PC-9 (cell line): ENCODE measurements at regions not wholly inside any gene's neighbourhood (a gene's known extent, or its start where the extent isn't known, plus 50 kb on each side); places are given as distances from the start of the nearest gene placed in this dataset.

Source experiments
- BruUV-seq: library from RNA; stranded (reverse); fragments of 400-500 nt; replicated peaks from 2 replicates; lab custom pipeline; 2021; lab: Mats Ljungman, UMichigan
- CTCF ChIA-PET: fragments of 300-600 bp; sonication (Branson Sonifier 250); formaldehyde crosslinking; loops from one replicate; lab custom pipeline; 2022; ENCODE audit warnings: antibody characterized with exemption; lab: Charles Lee
- POLR2A ChIA-PET: fragments of 300-600 bp; sonication (Branson Sonifier 250); formaldehyde crosslinking; loops from one replicate; lab custom pipeline; 2022; ENCODE audit warnings: antibody characterized with exemption; ENCODE audit not compliant: unreplicated experiment; lab: Charles Lee
- DNase-seq, 2 experiments: peaks; one replicate each; pipeline versions ENCODE4 v3.0.0 to v3.0.0-alpha.2; 2015 to 2022; ENCODE audit warnings: mixed read lengths in 1 of 2
- H2AFZ ChIP-seq: fragments of 200-600 bp; sonication (generic); 2 replicates; pipeline ENCODE4 v1.8.1; 2017; ENCODE audit warnings: antibody characterized with exemption
- H3F3A ChIP-seq: fragments of 200-600 bp; sonication (generic); 2 replicates; pipeline ENCODE4 v1.8.1; 2017; ENCODE audit warnings: antibody characterized with exemption, mild to moderate bottlenecking, low read depth; ENCODE audit not compliant: insufficient read depth
- H3K27ac ChIP-seq: fragments of 200-600 bp; sonication (generic); 2 replicates; pipeline ENCODE4 v1.6.1; 2016; ENCODE audit warnings: mixed run types
- H3K27me3 ChIP-seq: fragments of 200-600 bp; sonication (generic); 2 replicates; pipeline ENCODE4 v1.6.1; 2016; ENCODE audit warnings: low read depth, mixed run types; ENCODE audit not compliant: insufficient read depth
- H3K36me3 ChIP-seq: fragments of 200-600 bp; sonication (generic); 2 replicates; pipeline ENCODE4 v1.6.1; 2016; ENCODE audit warnings: low read depth, mixed run types
- H3K4me1 ChIP-seq: fragments of 200-600 bp; sonication (generic); replicated peaks from 2 replicates; pipeline ENCODE4 v1.6.1; 2016; ENCODE audit warnings: mixed run types; ENCODE audit not compliant: insufficient read depth
- H3K4me2 ChIP-seq: fragments of 200-600 bp; sonication (generic); 2 replicates; pipeline ENCODE4 v1.6.1; 2017; ENCODE audit warnings: mixed run types
- H3K4me3 ChIP-seq: fragments of 200-600 bp; sonication (generic); 2 replicates; pipeline ENCODE4 v1.6.1; 2016; ENCODE audit warnings: mixed run types
- H3K79me2 ChIP-seq: fragments of 200-600 bp; sonication (generic); 2 replicates; pipeline ENCODE4 v1.6.1; 2017; ENCODE audit warnings: low read depth, mixed run types
- H3K9me2 ChIP-seq: fragments of 200-600 bp; sonication (generic); 2 replicates; pipeline ENCODE4 v1.8.1; 2017; ENCODE audit warnings: mild to moderate bottlenecking; ENCODE audit not compliant: insufficient read depth
- H3K9me3 ChIP-seq: fragments of 200-600 bp; sonication (generic); 2 replicates; pipeline ENCODE4 v1.8.1; 2016; ENCODE audit warnings: low read depth; ENCODE audit not compliant: insufficient read depth
- H4K20me1 ChIP-seq: fragments of 200-600 bp; sonication (generic); 2 replicates; pipeline ENCODE4 v1.8.1; 2017; ENCODE audit not compliant: insufficient read depth
- EZH2 ChIP-seq: fragments of 200-600 bp; sonication (generic); IDR thresholded peaks from 2 replicates; pipeline ENCODE4 v1.8.0; 2017; ENCODE audit warnings: antibody characterized with exemption, low read depth
- intact Hi-C: fragments of 100-400 bp; cut with micrococcal nuclease; formaldehyde crosslinking; loops from one replicate; pipeline ENCODE4 v1.10.0; 2022; ENCODE audit not compliant: unreplicated experiment
- TF ChIP-seq, protein P1 (sequence below): fragments of 200-600 bp; sonication (generic); conservative IDR thresholded peaks from 2 replicates; pipeline ENCODE4 v1.6.1; 2017; ENCODE audit warnings: mixed run types, antibody characterized with exemption, mild to moderate bottlenecking, moderate library complexity

DNA sequence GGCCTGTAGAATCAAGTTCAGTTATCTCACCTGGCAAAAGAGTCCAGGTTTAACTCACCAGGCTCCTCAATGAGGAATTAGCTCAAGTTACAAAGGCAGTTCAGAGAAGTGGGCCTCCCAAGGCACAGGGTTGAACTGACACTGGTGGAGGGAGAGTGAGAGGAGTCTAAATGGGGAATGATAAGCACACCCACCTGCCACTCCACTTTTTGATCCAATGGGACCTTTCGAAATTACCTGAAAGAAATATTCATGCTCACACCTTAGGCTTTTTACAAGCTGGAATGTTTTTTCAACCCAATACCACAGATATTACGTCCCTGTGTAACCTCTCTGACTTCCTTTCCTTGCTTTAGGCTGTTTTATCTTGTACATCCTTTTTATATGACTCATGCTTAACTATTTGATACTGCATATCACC is 642.7 kb upstream of the TENM4 start:
- Histone ChIP-seq H3K79me2 (no peaks in the 10 kb centered on the region), H3K4me3 (no peak overlapping the region), H3K9me3 (no peaks in the 10 kb centered on the region), H4K20me1 (peaks cover 4% of the 10 kb centered on the region; the same call in 1 of the 2 replicates), H3K4me1 (0 out of 2 replicates have a peak, but pooled peaks cover 7% of the 10 kb centered on the region), H2AFZ (no peak overlapping the region), H3K27ac (no peak overlapping the region), H3K4me2 (peak overlapping the region; percentile 1; the same call in 1 of the 2 replicates), H3K36me3 (no peaks in the 10 kb centered on the region), H3K9me2 (no peaks in the 10 kb centered on the region), H3K27me3 (no peaks in the 10 kb centered on the region), H3F3A (no peaks in the 10 kb centered on the region)
- no peak for TF ChIP-seq EZH2
- TF ChIP-seq, protein P1, sequence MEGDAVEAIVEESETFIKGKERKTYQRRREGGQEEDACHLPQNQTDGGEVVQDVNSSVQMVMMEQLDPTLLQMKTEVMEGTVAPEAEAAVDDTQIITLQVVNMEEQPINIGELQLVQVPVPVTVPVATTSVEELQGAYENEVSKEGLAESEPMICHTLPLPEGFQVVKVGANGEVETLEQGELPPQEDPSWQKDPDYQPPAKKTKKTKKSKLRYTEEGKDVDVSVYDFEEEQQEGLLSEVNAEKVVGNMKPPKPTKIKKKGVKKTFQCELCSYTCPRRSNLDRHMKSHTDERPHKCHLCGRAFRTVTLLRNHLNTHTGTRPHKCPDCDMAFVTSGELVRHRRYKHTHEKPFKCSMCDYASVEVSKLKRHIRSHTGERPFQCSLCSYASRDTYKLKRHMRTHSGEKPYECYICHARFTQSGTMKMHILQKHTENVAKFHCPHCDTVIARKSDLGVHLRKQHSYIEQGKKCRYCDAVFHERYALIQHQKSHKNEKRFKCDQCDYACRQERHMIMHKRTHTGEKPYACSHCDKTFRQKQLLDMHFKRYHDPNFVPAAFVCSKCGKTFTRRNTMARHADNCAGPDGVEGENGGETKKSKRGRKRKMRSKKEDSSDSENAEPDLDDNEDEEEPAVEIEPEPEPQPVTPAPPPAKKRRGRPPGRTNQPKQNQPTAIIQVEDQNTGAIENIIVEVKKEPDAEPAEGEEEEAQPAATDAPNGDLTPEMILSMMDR, result no peak
- ChIA-PET CTCF (interaction anchor here (0.5 to 1.0 kb wide), 2 partner anchors 54 to 85 kb away, joined by 3 read pairs; no protein-coding TSS in a partner anchor), POLR2A (interaction anchor here (0.6 to 0.7 kb wide), 5 partner anchors 16 to 1510 kb away, joined by 3 to 6 read pairs (median 5); no protein-coding TSS in a partner anchor)
- BruUV-seq, result no TSS peak
- DNase-seq, result peak; percentile 78 to 81
- intact Hi-C loops, result loop anchor here (1.0 to 5.0 kb wide), 3 partner anchors 13 to 215 kb away; no protein-coding TSS in a partner anchor

DNA sequence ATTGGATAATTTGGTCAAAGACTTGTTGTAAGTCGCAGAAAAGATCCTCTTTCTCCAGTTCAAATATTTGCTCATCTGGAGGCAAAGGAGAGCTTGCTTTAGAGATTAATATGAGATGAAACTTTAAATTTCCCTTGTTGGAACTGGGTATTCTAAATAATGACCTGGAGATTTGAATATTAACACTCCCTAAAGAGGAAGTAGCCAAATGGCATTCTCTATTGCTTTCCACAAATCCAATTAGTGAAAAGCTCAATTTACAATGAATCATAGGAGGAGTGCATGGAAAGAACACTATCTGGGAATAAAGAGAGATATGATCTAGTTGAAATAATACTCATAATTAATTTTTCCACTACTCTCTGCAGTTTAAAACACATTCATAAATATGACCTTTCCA is 641.6 kb upstream of the TENM4 start:
- Histone ChIP-seq H3K36me3 (no peaks in the 10 kb centered on the region), H3K4me3 (no peak overlapping the region), H3F3A (no peaks in the 10 kb centered on the region), H4K20me1 (peaks cover 4% of the 10 kb centered on the region; the same call in 1 of the 2 replicates), H3K27ac (no peak overlapping the region), H3K4me1 (0 out of 2 replicates have a peak, but pooled peaks cover 7% of the 10 kb centered on the region), H3K27me3 (no peaks in the 10 kb centered on the region), H3K79me2 (no peaks in the 10 kb centered on the region), H3K9me3 (no peaks in the 10 kb centered on the region), H2AFZ (no peak overlapping the region), H3K4me2 (no peak overlapping the region), H3K9me2 (no peaks in the 10 kb centered on the region)
- intact Hi-C loops, result loop anchor here (5.0 kb wide), 1 partner anchor 85 kb away; no protein-coding TSS in a partner anchor
- no peak for DNase-seq
- BruUV-seq, result no TSS peak
- ChIA-PET CTCF (no interaction called here), POLR2A (no interaction called here)
- TF ChIP-seq EZH2, result no peak
- TF ChIP-seq, protein P1, result no peak

DNA sequence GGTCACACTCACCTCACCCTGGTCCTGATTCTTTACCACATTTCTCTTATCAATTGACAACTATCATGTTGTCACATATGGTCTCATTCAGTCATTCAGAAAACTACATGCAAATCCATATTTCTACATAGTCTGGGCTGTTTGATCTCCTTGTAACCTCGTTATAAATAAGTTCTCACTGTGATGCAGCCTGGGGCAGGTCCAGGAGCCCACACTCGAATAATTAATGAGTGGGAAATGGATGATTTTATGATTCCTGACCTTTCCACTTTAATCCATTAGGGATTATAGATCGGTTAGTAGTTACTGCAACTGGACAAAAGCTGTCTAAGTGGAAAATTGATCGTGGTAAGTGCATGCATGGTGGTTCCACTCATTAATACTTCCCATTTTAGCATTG is 636.3 kb upstream of the TENM4 start:
- H3K4me3 ChIP-seq, result no peak overlapping the region
- H3K36me3 ChIP-seq, result no peaks in the 10 kb centered on the region
- H3K27me3 ChIP-seq, result no peaks in the 10 kb centered on the region
- no peaks in the 10 kb centered on the region for H3K4me1 ChIP-seq
- intact Hi-C loops, result no loop called here
- no peaks in the 10 kb centered on the region for H3F3A ChIP-seq
- no peak overlapping the region for H2AFZ ChIP-seq
- H3K27ac ChIP-seq, result no peak overlapping the region
- no peaks in the 10 kb centered on the region for H3K79me2 ChIP-seq
- H3K9me2 ChIP-seq, result no peaks in the 10 kb centered on the region
- no TSS peak for BruUV-seq
- ChIA-PET POLR2A (no interaction called here), CTCF (no interaction called here)
- no peak overlapping the region for H3K4me2 ChIP-seq
- no peak for TF ChIP-seq EZH2
- TF ChIP-seq, protein P1, result no peak
- peaks cover 4% of the 10 kb centered on the region; the same call in 1 of the 2 replicates for H4K20me1 ChIP-seq
- DNase-seq, result no peak
- no peaks in the 10 kb centered on the region for H3K9me3 ChIP-seq
